HG03571 (cell line): ENCODE measurements at regions not wholly inside any gene's neighbourhood (a gene's known extent, or its start where the extent isn't known, plus 50 kb on each side); places are given as distances from the start of the nearest gene placed in this dataset.

ENCODE experiments used
- ATAC-seq: cut with Tn5 transposase; IDR thresholded peaks from one replicate; pipeline ENCODE4 v1.9.1; 2021; ENCODE audit not compliant: unreplicated experiment

- ATAC-seq = no peak
Observed at GRCh38 chr3:157639756-157640426, 136.7 kb upstream of the VEPH1 start.

GRCh38 chr3:157637866-157638265 is 134.7 kb upstream of the VEPH1 start:
- ATAC-seq = no peak

GRCh38 chr3:157633241-157633640 is 130.0 kb upstream of the VEPH1 start:
- ATAC-seq = no peak

- no peak for ATAC-seq
Observed at GRCh38 chr3:157632075-157632474, 128.9 kb upstream of the VEPH1 start.

GRCh38 chr3:157631478-157631877 is 128.3 kb upstream of the VEPH1 start:
- ATAC-seq = no peak

GRCh38 chr3:157626817-157627216 is 123.6 kb upstream of the VEPH1 start:
- ATAC-seq = no peak

GRCh38 chr3:157624801-157625200 is 121.6 kb upstream of the VEPH1 start:
- ATAC-seq = no peak

- ATAC-seq = no peak
Observed at GRCh38 chr3:157618886-157619285, 115.7 kb upstream of the VEPH1 start.

GRCh38 chr3:157618075-157618760 is 115.0 kb upstream of the VEPH1 start:
- ATAC-seq = peak; percentile 76

- ATAC-seq = no peak
Observed at GRCh38 chr3:157614896-157615295, 111.7 kb upstream of the VEPH1 start.

GRCh38 chr3:157611536-157612076 is 108.4 kb upstream of the VEPH1 start:
- ATAC-seq = no peak

- no peak for ATAC-seq
Observed at GRCh38 chr3:157610876-157611535, 107.8 kb upstream of the VEPH1 start.

- no peak for ATAC-seq
Observed at GRCh38 chr3:157607826-157608405, 104.7 kb upstream of the VEPH1 start.

- ATAC-seq = no peak
Observed at GRCh38 chr3:157606852-157607197, 103.6 kb upstream of the VEPH1 start.

- ATAC-seq = peak; percentile 84
Observed at GRCh38 chr3:157606011-157606851, 103.0 kb upstream of the VEPH1 start.

- no peak for ATAC-seq
Observed at GRCh38 chr3:157605356-157605755, 102.1 kb upstream of the VEPH1 start.

- no peak for ATAC-seq
Observed at GRCh38 chr3:157602424-157602823, 99.2 kb upstream of the VEPH1 start.

GRCh38 chr3:157595259-157595658 is 92.0 kb upstream of the VEPH1 start:
- no peak for ATAC-seq

- no peak for ATAC-seq
Observed at GRCh38 chr3:157594413-157594812, 91.2 kb upstream of the VEPH1 start.

GRCh38 chr3:157592769-157593168 is 89.6 kb upstream of the VEPH1 start:
- no peak for ATAC-seq

- ATAC-seq = no peak
Observed at GRCh38 chr3:157590273-157590672, 87.1 kb upstream of the VEPH1 start.
